HG03439 (cell line): ENCODE measurements at regions not wholly inside any gene's neighbourhood (a gene's known extent, or its start where the extent isn't known, plus 50 kb on each side); places are given as distances from the start of the nearest gene placed in this dataset.
"Not testable (repeated sequence)": the region's sequence is repeated elsewhere in the genome, so short reads cannot be mapped to it uniquely, and the experiment has no call there.

Source experiments
- ATAC-seq: cut with Tn5 transposase; IDR thresholded peaks from one replicate; pipeline ENCODE4 v1.9.1; 2021; ENCODE audit warnings: mild to moderate bottlenecking, moderate library complexity; ENCODE audit not compliant: unreplicated experiment

GRCh38 chr14:19052977-19053376 lies 85.7 kb downstream of the POTEM start:
- not testable (repeated sequence) for ATAC-seq

- ATAC-seq, result peak; percentile 70
These were observed 86.3 kb downstream of the POTEM start for GRCh38 chr14:19053426-19054050.

GRCh38 chr14:19054108-19054721 lies 87.0 kb downstream of the POTEM start:
- not testable (repeated sequence) for ATAC-seq

GRCh38 chr14:19054934-19055333 lies 87.7 kb downstream of the POTEM start:
- ATAC-seq, result not testable (repeated sequence)

GRCh38 chr14:19059066-19059465 lies 91.8 kb downstream of the POTEM start:
- not testable (repeated sequence) for ATAC-seq

GRCh38 chr14:19061689-19062450 lies 94.6 kb downstream of the POTEM start:
- peak; percentile 70 for ATAC-seq

- not testable (repeated sequence) for ATAC-seq
These were observed 101.7 kb downstream of the POTEM start for GRCh38 chr14:19068957-19069356.

GRCh38 chr14:19072518-19072917 lies 105.3 kb downstream of the POTEM start:
- ATAC-seq, result not testable (repeated sequence)

GRCh38 chr14:19088632-19089031 lies 121.4 kb downstream of the POTEM start:
- ATAC-seq, result not testable (repeated sequence)

- ATAC-seq, result not testable (repeated sequence)
These were observed 126.0 kb downstream of the POTEM start for GRCh38 chr14:19093227-19093626.

- ATAC-seq, result not testable (repeated sequence)
These were observed 127.5 kb downstream of the POTEM start for GRCh38 chr14:19094731-19095130.

GRCh38 chr14:19095167-19095566 lies 127.9 kb downstream of the POTEM start:
- not testable (repeated sequence) for ATAC-seq

- not testable (repeated sequence) for ATAC-seq
These were observed 129.2 kb downstream of the POTEM start for GRCh38 chr14:19096467-19096866.

- not testable (repeated sequence) for ATAC-seq
These were observed 129.6 kb downstream of the POTEM start for GRCh38 chr14:19096876-19097275.

GRCh38 chr14:19097306-19097705 lies 130.1 kb downstream of the POTEM start:
- ATAC-seq, result not testable (repeated sequence)

- not testable (repeated sequence) for ATAC-seq
These were observed 130.5 kb downstream of the POTEM start for GRCh38 chr14:19097750-19098149.

- not testable (repeated sequence) for ATAC-seq
These were observed 131.0 kb downstream of the POTEM start for GRCh38 chr14:19098230-19098629.

GRCh38 chr14:19098732-19099131 lies 131.5 kb downstream of the POTEM start:
- not testable (repeated sequence) for ATAC-seq

GRCh38 chr14:19099336-19099735 lies 132.1 kb downstream of the POTEM start:
- not testable (repeated sequence) for ATAC-seq

- ATAC-seq, result not testable (repeated sequence)
These were observed 132.7 kb downstream of the POTEM start for GRCh38 chr14:19099939-19100338.

GRCh38 chr14:19105551-19105950 lies 138.3 kb downstream of the POTEM start:
- not testable (repeated sequence) for ATAC-seq

- not testable (repeated sequence) for ATAC-seq
These were observed 142.7 kb downstream of the POTEM start for GRCh38 chr14:19109887-19110286.
